ENCODE measurements at regions not wholly inside any gene's neighbourhood (a gene's known extent, or its start where the extent isn't known, plus 50 kb on each side); places are given as distances from the start of the nearest gene placed in this dataset.

- DNase-seq, result no peak
These were observed 71.0 kb downstream of the SEM1 start for GRCh38 chr7:96638669-96639068.

GRCh38 chr7:96637522-96637921, 72.1 kb downstream of the SEM1 start:
- DNase-seq, result no peak

GRCh38 chr7:96636979-96637378, 72.7 kb downstream of the SEM1 start:
- no peak for DNase-seq

- no peak for DNase-seq
These were observed 73.2 kb downstream of the SEM1 start for GRCh38 chr7:96636342-96636860.

GRCh38 chr7:96629884-96630283, 79.8 kb downstream of the SEM1 start:
- DNase-seq, result no peak

GRCh38 chr7:96624954-96625353, 84.7 kb downstream of the SEM1 start:
- DNase-seq, result no peak

- DNase-seq, result no peak
These were observed 87.7 kb downstream of the SEM1 start for GRCh38 chr7:96621932-96622331.

GRCh38 chr7:96614154-96614867, 95.3 kb downstream of the SEM1 start:
- DNase-seq, result no peak

- no peak for DNase-seq
These were observed 97.6 kb downstream of the SEM1 start for GRCh38 chr7:96612034-96612433.

- no peak for DNase-seq
These were observed 104.5 kb downstream of the SEM1 start for GRCh38 chr7:96605045-96605716.

GRCh38 chr7:96599288-96599936, 110.2 kb downstream of the SEM1 start:
- peak; percentile 68 for DNase-seq

- peak; percentile 41 for DNase-seq
These were observed 111.2 kb downstream of the SEM1 start for GRCh38 chr7:96598421-96598820.

- DNase-seq, result peak; percentile 99
These were observed 113.4 kb downstream of the SEM1 start for GRCh38 chr7:96596120-96596826.

GRCh38 chr7:96591900-96592676, 117.6 kb downstream of the SEM1 start:
- peak; percentile 91 for DNase-seq

- no peak for DNase-seq
These were observed 118.3 kb downstream of the SEM1 start for GRCh38 chr7:96591159-96591899.

- DNase-seq, result peak; percentile 79
These were observed 120.6 kb downstream of the SEM1 start for GRCh38 chr7:96589038-96589437.

- DNase-seq, result no peak
These were observed 130.5 kb downstream of the SEM1 start for GRCh38 chr7:96579119-96579518.

GRCh38 chr7:96578606-96579005, 131.0 kb downstream of the SEM1 start:
- peak; percentile 20 for DNase-seq

GRCh38 chr7:96563409-96563808, 146.2 kb downstream of the SEM1 start:
- DNase-seq, result no peak

- no peak for DNase-seq
These were observed 146.7 kb downstream of the SEM1 start for GRCh38 chr7:96562966-96563365.

GRCh38 chr7:96562458-96562857, 147.2 kb downstream of the SEM1 start:
- no peak for DNase-seq

GRCh38 chr7:96561892-96562291, 147.8 kb downstream of the SEM1 start:
- no peak for DNase-seq
